ENCODE measurements at regions not wholly inside any gene's neighbourhood (a gene's known extent, or its start where the extent isn't known, plus 50 kb on each side); places are given as distances from the start of the nearest gene placed in this dataset.

DNA sequence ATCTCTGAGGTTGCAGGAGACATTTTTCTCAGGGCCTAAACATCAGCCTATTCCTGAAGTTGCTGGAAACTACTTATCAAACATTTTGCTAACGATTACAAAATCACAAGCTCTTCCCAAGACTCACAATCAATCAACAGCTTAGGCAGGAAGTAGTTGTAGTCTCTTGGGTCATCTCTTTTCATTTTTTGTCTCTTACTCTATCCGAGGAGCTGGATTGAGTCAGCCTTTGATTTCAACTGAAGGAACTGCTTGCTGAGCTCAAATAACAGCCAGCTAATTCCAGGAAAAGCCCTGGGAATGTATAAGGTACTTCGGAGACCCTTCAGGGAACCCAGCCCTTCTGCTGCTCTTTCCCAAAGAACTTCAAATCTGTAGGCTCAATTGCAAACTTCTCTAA lies 398.9 kb downstream of the PLK2 start:
- no peak for TF ChIP-seq POLR2AphosphoS5 (IDR thresholded peaks at IDR 0.05)
- no peak for TF ChIP-seq POLR2A (IDR thresholded peaks at IDR 0.05)

Measured in spleen (tissue), 3 donors.